Activated T-helper 2 cell treated with anti-CD3 and anti-CD28 coated beads, Interferon-gamma antibody, Interleukin-2, Interleukin-4, amounts not matched to agents 10 μg/mL and 5 μg/mL and 100 μg/mL, durations not matched to agents 14 hours and 24 hours and 36 hours (primary cell): ENCODE measurements at regions not wholly inside any gene's neighbourhood (a gene's known extent, or its start where the extent isn't known, plus 50 kb on each side); places are given as distances from the start of the nearest gene placed in this dataset.
"Not testable (repeated sequence)": the region's sequence is repeated elsewhere in the genome, so short reads cannot be mapped to it uniquely, and the experiment has no call there.

Experiments
- DNase-seq: peaks from one replicate; pipeline ENCODE4 v3.0.0; 2021; ENCODE audit warnings: low spot score
- H3K27ac Mint-ChIP-seq: one replicate; pipeline ENCODE4 v1.8.0; 2021; ENCODE audit warnings: mixed read lengths
- H3K27me3 Mint-ChIP-seq: one replicate; pipeline ENCODE4 v1.8.0; 2021; ENCODE audit warnings: low read depth, mixed read lengths
- H3K36me3 Mint-ChIP-seq: one replicate; pipeline ENCODE4 v1.8.0; 2021; ENCODE audit warnings: low read depth, mixed read lengths
- H3K4me1 Mint-ChIP-seq: one replicate; pipeline ENCODE4 v1.8.0; 2021; ENCODE audit warnings: low read depth, mixed read lengths
- H3K4me3 Mint-ChIP-seq: one replicate; pipeline ENCODE4 v1.8.0; 2021; ENCODE audit warnings: low read depth, mild to moderate bottlenecking, moderate library complexity, mixed read lengths
- H3K9me3 Mint-ChIP-seq: one replicate; pipeline ENCODE4 v1.8.0; 2021; ENCODE audit warnings: mixed read lengths
- intact Hi-C: fragments of 100-400 bp; cut with micrococcal nuclease; formaldehyde crosslinking; loops from one replicate; pipeline ENCODE4 v1.15.1; 2023

GRCh38 chr15:20340331-20340811, 201.2 kb downstream of the GOLGA6L6 start:
- Mint-ChIP-seq H3K27me3 (no peaks in the 10 kb centered on the region), H3K4me1 (no peaks in the 10 kb centered on the region), H3K27ac (no peak overlapping the region), H3K4me3 (no peak overlapping the region), H3K36me3 (no peaks in the 10 kb centered on the region), H3K9me3 (peaks cover 15% of the 10 kb centered on the region)
- intact Hi-C loops = no loop called here
- DNase-seq = peak; percentile 13

GRCh38 chr15:20339086-20339791, 202.4 kb downstream of the GOLGA6L6 start:
- H3K27ac Mint-ChIP-seq, H3K36me3 Mint-ChIP-seq, H3K4me3 Mint-ChIP-seq, H3K27me3 Mint-ChIP-seq, DNase-seq, H3K4me1 Mint-ChIP-seq, intact Hi-C loops: not testable (repeated sequence)
- peaks cover 15% of the 10 kb centered on the region for H3K9me3 Mint-ChIP-seq

- H3K9me3 Mint-ChIP-seq = peaks cover 15% of the 10 kb centered on the region
- DNase-seq, H3K4me3 Mint-ChIP-seq, H3K27ac Mint-ChIP-seq, H3K27me3 Mint-ChIP-seq, H3K36me3 Mint-ChIP-seq, intact Hi-C loops, H3K4me1 Mint-ChIP-seq: not testable (repeated sequence)
Measured at GRCh38 chr15:20338671-20339070, 202.9 kb downstream of the GOLGA6L6 start.

- H3K9me3 Mint-ChIP-seq = peaks cover 15% of the 10 kb centered on the region
- intact Hi-C loops, H3K4me1 Mint-ChIP-seq, H3K27me3 Mint-ChIP-seq, H3K27ac Mint-ChIP-seq, DNase-seq, H3K36me3 Mint-ChIP-seq, H3K4me3 Mint-ChIP-seq: not testable (repeated sequence)
Measured at GRCh38 chr15:20337238-20337637, 204.4 kb downstream of the GOLGA6L6 start.

GRCh38 chr15:20334451-20334850, 207.1 kb downstream of the GOLGA6L6 start:
- intact Hi-C loops, H3K27me3 Mint-ChIP-seq, H3K4me3 Mint-ChIP-seq, H3K4me1 Mint-ChIP-seq, H3K36me3 Mint-ChIP-seq, DNase-seq, H3K27ac Mint-ChIP-seq: not testable (repeated sequence)
- H3K9me3 Mint-ChIP-seq = peaks cover 15% of the 10 kb centered on the region

GRCh38 chr15:20325751-20326150, 215.8 kb downstream of the GOLGA6L6 start:
- intact Hi-C loops, H3K9me3 Mint-ChIP-seq, H3K36me3 Mint-ChIP-seq, H3K27me3 Mint-ChIP-seq, H3K4me3 Mint-ChIP-seq, H3K4me1 Mint-ChIP-seq, H3K27ac Mint-ChIP-seq, DNase-seq: not testable (repeated sequence)

GRCh38 chr15:20317132-20317531, 224.5 kb downstream of the GOLGA6L6 start:
- H3K27me3 Mint-ChIP-seq, intact Hi-C loops, H3K9me3 Mint-ChIP-seq, DNase-seq, H3K27ac Mint-ChIP-seq, H3K4me1 Mint-ChIP-seq, H3K36me3 Mint-ChIP-seq, H3K4me3 Mint-ChIP-seq: not testable (repeated sequence)

- H3K36me3 Mint-ChIP-seq, H3K27ac Mint-ChIP-seq, DNase-seq, H3K27me3 Mint-ChIP-seq, H3K9me3 Mint-ChIP-seq, H3K4me1 Mint-ChIP-seq, intact Hi-C loops, H3K4me3 Mint-ChIP-seq: not testable (repeated sequence)
Measured at GRCh38 chr15:20311014-20311680, 230.5 kb downstream of the GOLGA6L6 start.

- Mint-ChIP-seq H3K9me3 (no peaks in the 10 kb centered on the region), H3K36me3 (no peaks in the 10 kb centered on the region), H3K27me3 (no peaks in the 10 kb centered on the region), H3K27ac (no peak overlapping the region), H3K4me1 (no peaks in the 10 kb centered on the region), H3K4me3 (no peak overlapping the region)
- intact Hi-C loops = no loop called here
- DNase-seq = no peak
Measured at GRCh38 chr15:20310603-20311002, 231.0 kb downstream of the GOLGA6L6 start.

- DNase-seq, H3K9me3 Mint-ChIP-seq, intact Hi-C loops: not testable (repeated sequence)
Measured at GRCh38 chr15:20309966-20310365, 231.6 kb downstream of the GOLGA6L6 start.

GRCh38 chr15:20309395-20309794, 232.2 kb downstream of the GOLGA6L6 start:
- H3K36me3 Mint-ChIP-seq, intact Hi-C loops, H3K27ac Mint-ChIP-seq, DNase-seq, H3K4me3 Mint-ChIP-seq, H3K27me3 Mint-ChIP-seq, H3K9me3 Mint-ChIP-seq, H3K4me1 Mint-ChIP-seq: not testable (repeated sequence)

More at GRCh38 chr15:20309966-20310365, 231.6 kb downstream of the GOLGA6L6 start:
- not testable (repeated sequence) for H3K27ac Mint-ChIP-seq, H3K27me3 Mint-ChIP-seq, H3K36me3 Mint-ChIP-seq, H3K4me1 Mint-ChIP-seq, H3K4me3 Mint-ChIP-seq

GRCh38 chr15:20308027-20308690, 233.4 kb downstream of the GOLGA6L6 start:
- DNase-seq, H3K36me3 Mint-ChIP-seq, H3K9me3 Mint-ChIP-seq, H3K4me3 Mint-ChIP-seq, intact Hi-C loops, H3K4me1 Mint-ChIP-seq, H3K27me3 Mint-ChIP-seq, H3K27ac Mint-ChIP-seq: not testable (repeated sequence)

- intact Hi-C loops, H3K4me3 Mint-ChIP-seq, H3K4me1 Mint-ChIP-seq, H3K36me3 Mint-ChIP-seq, H3K9me3 Mint-ChIP-seq, H3K27me3 Mint-ChIP-seq, DNase-seq, H3K27ac Mint-ChIP-seq: not testable (repeated sequence)
Measured at GRCh38 chr15:20307137-20307536, 234.5 kb downstream of the GOLGA6L6 start.
